Medulla oblongata (tissue), 1 donor: ENCODE measurements at regions not wholly inside any gene's neighbourhood (a gene's known extent, or its start where the extent isn't known, plus 50 kb on each side); places are given as distances from the start of the nearest gene placed in this dataset.
A peak's percentile ranks its signal among the peaks of the same experiment; 100 is the strongest.

Experiments used
- DNase-seq: peaks from one replicate; pipeline ENCODE4 v3.0.0-alpha.2; 2015; ENCODE audit errors: extremely low spot score

DNA sequence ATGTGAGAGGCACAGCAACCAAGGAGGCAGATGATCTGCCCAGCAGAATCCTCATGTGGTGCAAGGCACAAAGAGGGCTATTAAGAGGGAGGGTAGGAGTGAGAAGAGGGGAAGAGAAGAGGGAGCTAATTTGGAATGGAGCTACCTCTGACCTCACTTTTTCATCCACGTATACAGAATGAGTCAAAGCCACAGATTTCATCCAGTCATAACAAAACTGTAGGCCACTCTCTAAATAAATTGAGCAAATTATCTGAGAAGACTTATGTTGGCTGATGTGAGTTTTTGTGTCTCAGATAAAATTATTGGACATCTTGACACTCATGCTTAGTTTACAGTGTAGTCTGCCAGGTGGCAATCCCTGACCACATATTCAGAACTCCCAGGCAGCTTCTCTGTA lies 325.6 kb downstream of the TTLL7 start:
- no peak for DNase-seq

DNA sequence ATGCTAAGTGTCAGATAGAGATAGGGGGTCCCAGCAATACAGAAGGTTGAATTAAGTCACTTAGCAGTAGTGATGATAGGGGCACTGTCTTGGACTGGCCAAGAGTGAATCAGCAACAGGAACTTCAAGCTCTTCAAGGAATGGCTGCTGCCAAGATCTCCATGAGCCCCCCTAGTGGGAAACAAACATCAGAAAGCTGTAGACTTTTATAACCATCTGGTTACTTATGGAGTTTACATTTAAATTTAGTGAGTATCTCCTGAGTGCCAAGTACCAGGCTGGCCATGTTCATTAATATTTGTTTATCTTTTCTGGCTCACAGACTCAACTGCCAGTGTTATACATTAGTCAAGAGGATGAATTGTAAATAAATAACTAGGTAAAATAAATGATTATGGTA lies 327.3 kb downstream of the TTLL7 start:
- no peak for DNase-seq

DNA sequence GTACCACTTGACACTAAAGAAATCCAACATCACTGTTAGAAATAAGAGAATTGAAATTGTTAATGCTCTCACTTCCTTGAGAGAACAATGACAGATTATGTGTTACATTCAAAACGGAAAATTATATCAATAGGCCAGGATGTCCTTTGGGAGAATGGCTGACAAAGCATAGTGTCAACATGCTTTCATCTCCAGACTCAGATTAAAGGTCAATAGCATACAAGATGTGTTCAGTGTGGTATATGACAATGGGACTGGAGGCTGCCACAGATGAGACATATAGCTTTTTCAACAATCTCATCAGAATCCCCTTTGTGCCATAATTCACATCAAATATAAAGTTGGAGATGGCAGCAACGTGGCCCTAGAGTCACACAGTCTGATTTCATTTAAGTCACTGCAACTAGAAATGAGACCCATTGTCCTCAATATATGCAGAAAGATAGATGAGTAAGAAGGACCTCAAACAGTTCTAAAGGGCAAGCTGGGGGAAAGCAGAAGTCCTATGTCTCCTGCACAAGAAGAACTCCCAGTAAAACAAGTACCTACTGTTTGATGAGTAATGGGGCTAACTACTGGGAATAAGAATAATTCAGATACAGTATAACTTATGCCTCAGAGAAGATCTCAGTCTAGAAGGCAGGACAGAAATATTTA lies 327.9 kb downstream of the TTLL7 start:
- no peak for DNase-seq

DNA sequence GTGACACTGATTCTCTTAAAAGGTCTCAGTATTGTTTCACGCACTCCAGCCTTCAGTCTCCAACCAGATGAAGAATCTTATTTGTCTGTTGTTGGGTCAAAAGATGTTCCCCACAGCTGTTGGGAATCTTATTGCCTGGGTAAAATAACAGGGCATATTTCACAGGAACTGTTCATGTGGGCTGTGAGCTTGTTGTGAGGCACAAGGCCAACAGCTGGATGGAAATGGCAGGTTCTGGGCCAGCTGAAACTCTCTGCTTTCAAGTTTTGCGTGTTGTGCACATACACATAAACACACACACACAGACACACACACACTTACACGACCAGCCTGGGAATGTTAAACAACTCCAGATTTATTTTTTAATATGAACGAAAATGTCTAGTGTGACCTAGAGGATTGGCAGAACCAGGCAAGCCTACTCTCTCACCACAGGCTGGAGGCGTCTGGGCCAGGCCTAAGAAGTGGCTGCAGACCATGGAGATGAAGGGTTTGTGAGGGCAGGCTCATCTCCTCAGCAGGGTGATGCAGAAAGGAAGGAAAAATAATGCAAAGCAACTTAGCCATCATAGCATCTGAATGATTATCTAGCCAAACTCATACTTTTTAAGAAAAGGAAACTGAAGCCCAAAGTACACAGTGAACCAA lies 357.0 kb downstream of the TTLL7 start:
- no peak for DNase-seq

DNA sequence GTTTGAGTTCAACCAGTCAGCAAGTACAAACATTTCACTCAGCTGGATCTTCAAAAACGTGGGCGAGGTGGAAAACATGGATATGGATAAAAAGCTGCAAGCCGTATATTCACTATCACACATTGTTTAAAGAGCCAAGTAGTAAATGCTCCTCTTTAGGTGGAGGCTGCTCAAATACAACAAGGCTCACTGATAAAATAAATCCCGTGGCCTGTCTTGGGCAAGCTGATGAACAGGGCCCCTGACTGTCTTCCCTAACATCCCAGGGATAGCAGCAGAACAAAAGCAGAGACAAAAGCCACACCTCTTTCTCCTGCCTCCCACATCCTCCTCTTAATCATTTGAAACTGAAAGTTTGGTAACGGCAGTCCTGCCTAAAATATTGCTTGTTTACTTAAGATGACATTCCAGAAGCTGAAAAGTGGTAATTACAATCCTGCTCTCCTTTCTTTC lies 357.7 kb downstream of the TTLL7 start:
- DNase-seq, result peak; percentile 21

DNA sequence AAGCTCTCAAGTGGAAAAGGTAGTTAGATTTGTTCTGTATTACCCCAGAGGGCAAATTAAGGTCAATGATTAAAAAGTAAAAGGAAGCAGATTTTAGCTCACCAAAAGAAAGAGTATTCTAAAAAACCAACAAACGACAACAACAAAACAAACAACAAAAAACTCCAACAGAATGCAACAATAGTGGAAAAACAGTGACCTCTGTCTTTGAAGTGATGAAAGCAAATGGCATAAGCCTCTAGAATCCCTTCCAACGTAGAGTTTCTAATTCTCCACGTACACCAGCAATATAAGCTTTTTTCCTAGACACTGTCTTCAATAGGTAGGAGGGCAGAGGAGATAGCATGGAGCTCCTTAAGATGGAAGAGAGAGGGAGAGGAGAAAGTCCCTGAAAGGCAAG lies 359.1 kb downstream of the TTLL7 start:
- peak; percentile 20 for DNase-seq

DNA sequence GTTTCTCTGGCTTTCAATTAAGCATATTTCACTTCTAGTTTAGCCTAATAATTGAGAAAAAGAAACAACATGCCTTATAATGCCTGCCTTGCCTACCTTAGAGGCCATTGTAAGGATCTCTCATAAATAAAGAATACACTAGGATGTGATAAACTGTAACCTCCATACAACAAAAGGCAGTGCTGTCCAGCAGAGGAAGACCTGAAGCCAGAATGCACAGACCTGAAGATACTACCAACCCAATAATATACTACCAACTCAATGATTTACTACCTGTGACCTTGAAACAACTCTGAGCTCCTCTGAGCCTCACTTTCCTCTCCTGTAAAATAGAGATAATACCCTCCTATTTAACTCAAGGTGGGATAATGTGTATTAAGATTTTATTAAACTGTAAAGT lies 361.3 kb downstream of the TTLL7 start:
- DNase-seq, result no peak

DNA sequence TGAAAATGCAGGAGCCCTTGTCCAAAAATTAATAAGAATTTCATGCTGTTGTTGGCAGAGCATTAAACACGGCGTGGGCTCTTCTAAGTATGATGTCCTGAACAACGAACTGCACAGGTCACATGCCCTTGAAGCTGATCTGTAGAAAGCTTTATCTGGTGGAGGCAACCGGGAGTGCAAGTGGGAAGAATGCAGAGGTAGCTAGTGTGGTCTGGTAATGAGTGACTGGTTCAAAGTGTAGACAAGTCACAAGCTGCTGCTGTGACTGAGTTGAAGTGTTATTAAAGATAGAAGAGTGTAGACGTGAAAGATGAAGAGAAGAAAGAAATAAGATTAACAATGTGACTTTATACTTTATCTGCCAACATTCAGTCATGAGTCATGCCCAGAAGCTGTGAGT lies 361.9 kb downstream of the TTLL7 start:
- no peak for DNase-seq

DNA sequence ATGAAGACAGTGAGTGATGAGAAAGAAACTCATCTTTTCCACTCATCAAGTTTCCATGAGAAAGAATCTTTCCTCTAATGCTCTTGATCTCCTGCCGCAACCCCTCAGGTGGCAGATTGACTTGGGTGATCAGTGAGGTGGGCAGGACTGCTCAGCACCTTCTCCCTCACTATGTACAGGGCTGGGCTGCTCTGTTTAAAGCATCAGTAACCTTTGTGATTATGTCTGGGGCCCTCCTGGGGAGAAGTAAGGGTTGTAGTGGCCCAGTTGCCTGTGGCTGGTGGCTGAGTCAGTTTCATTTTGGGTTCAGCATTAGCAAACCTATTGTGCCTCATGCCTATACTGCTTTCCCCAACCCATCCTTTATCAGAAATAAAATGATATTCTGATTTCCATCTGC lies 366.0 kb downstream of the TTLL7 start:
- no peak for DNase-seq

DNA sequence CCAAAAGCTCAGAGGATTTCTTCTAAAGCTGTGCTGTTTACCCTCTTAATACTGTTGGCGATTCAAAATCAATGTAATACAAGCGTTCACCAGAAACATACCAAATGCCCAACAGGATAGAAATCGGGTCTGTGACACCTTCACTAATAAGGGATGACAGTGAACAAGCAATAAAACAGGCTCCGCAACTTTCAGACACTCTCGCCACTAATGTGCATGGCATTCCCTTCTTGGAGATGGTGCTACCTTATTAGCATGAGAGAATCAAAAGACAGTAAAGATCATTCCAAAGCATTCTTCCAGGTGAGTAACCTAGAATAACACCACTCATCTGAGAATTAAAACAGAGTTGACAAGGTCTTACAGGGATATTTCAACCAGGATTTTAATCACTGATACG lies 367.1 kb downstream of the TTLL7 start:
- DNase-seq, result no peak

DNA sequence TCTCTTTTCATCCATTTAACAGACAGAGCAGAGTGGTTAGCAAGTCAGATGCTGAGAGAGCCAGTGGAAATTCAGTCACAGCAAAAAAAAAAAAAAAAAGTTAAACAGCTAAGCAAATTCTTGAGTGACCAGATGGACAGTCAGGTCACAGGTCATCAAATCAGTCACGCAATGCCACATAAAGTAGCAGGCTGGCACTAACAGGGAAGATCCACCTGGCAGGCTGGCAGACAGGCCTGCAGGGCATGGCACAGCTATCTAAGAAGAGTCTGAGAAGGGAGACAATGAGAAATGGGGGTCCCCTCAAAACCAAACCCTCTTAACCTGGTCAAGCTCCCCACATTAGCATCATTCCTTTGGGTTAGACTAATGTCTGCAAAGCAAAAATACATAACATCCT lies 371.9 kb downstream of the TTLL7 start:
- no peak for DNase-seq

DNA sequence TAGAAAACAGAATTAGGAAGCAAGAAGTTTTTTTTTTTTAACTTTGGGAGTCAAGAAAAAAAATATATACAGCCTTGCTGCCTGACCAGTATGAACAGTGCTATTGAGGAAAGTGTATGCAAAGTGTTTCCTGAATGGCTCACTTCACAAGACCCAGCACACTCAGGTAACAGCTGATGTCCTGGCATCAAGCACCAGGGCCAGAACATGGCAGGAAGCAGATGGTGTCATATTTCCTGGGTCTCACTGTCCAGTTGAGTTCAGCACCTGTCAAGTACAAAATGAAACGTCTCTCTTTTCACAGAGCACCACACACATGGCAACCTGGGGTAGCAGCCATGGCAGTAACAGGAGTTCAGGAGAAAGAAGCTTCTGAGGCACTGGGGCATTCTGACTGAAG lies 372.3 kb downstream of the TTLL7 start:
- no peak for DNase-seq

DNA sequence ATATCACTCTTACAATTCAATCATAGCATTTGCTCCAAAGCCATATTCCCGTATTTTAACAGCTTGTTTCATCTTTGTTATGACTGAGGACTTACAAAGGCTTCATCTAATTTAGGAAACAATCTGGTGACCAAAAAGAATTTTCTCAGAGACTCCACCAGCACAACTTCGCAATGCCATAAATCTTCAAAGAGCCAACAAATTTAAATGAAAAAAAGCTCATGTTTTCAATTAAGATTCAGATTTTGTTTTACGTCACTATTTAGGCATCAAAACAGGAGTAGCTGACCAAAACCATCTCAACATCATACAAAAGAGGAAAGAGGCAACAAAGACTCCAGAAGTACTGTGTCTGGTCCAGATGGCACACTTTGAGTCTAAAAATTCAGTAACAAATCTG lies 373.3 kb downstream of the TTLL7 start:
- no peak for DNase-seq

DNA sequence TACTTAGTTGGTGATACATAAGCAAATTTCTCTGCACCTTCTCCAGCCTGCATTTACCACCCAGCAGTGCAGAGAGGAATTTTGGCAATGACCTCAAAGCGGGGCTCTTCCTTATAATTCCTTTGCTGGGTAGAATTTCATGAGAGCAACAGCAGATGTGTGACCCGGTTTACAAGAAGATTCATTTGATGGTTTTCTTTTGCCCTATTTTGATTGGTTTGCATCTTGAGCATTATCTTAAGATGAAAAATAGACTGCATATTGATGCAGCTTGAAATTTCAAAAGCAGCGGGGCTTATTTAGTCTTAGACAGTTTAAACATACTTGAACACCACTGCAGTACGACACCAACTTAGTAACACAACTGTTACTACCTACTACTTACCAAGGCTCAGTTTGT lies 378.9 kb downstream of the TTLL7 start:
- DNase-seq, result no peak

DNA sequence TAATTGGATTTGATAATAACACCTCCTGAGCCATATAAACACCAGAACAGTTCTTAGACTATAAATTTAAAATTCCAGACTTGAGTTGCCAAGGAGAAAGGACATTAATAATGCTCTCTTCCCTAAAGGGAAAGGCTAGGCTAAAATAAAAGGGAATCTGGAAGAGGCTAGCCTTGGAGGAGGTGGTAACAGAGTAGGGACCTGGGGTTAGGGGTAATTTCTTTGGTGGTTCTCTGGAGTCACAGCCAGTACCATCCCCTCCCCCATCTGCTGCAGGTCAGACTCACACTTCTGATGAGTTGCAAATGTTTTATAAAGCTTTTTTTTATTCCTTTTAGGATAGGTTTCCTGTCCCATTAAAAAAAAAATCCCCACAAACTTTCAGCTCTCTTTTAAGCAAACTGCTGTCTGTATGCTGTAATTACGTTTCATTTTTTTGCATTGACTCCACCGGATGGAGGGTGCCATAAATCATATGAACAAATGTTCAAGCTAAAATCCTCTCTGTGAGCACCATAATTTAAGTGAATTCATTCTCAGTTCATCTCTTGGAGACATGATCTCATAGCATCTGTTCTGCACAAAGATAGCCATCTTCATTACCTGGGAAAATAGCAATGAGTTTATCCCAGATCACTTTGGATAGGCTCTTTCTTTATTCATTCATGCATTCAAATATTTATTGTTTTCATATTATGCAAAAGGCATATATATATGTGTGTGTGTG lies 379.6 kb downstream of the TTLL7 start:
- DNase-seq, result no peak

DNA sequence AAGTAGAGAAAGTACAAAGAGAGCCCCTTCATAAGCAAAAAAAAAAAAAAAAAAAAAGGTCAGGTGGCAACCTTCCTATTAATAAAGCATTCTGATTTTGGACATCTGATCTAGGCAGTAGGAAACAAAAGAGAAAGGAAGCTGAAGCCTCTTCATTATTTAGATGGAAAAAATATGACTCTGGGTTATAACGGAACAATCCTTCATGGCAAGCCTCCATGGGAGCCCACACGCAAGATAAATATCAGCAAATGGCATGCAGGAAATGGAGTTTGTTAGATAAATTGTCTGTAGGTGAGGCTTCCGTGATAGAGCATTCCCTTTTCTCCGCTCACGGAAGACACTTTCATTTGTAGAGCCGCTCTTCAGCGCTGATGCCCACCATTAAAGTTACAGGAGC lies 381.0 kb downstream of the TTLL7 start:
- no peak for DNase-seq

DNA sequence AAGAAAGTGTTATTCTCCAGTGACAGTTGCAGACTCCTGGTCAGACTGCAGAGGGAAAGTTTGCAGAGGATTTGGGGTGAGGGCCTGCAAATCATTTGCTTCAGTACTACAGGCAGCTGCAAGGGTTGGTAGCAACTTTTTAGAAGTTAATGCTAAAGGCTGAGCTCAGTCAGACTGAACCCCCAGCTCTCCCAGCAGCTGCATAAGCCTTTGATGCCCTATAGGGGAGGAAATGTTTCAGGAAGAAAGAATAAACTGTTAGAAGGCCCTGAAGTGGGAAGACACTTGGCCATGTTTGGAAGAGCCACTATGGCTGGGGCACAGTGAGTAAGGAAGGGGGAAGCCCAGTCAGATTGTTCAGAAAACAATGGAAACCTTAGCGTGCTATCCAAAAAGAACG lies 383.6 kb downstream of the TTLL7 start:
- DNase-seq, result no peak

DNA sequence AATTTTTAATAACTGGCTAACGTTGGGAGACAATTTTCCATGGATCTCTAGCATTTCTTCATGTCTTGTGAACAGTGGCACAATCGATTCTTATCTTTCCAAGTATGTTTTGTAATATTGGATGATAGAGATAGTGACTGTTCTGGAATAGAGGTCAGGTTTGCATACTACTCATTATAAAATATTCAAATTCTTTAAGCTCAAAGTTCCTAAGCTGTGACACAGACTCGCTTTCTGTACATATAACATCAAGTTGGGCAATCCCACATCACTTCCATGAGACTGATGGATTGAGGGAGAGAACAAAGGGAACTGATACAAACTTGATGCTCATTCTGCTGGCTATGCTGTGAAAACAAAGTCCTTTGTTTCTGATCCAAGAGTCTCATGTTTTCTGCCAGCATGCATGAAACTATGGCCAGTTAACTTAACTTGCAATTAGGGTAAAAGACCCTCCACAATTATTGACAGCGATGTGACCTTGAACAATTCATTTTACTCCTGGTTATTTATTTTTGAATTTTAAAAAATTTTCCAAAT lies 392.4 kb downstream of the TTLL7 start:
- peak; percentile 43 for DNase-seq

DNA sequence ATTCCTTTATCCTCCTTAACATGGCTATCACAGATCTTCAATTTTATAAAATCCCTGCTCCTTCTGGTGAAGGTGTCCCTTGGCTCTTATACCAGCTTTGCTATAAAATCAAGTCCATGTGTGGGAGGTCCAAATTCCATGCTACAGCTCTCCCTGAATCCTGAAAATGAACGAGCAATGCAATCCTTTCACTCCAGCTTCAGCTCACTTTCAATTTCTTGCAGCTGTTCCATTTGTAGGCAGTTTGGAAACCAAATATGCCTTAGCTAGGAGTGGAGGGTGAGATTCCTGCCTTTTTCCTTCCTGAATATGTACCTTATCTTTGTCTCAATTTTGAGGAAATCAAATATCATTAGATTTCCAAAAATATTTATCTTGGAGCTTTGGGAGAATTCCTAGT lies 402.6 kb downstream of the TTLL7 start:
- DNase-seq, result no peak

DNA sequence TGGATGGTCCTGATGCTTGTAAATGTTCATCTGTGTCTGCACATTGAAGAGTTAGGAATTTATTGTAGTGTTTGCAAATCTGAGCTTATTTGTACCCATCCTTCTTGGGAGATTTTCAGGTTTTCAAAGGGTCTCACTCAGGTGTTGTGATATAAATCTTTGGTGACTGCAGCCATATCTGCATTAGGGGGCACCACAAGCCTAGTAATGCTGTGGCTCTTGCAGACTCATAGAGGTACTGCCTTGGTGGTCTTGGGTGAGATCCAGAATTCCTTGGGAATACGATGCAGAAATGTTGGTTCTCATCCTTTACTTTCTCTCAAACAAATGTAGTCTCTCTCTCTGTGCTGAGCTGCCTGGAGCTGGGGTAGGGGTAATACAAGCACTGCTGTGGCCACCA lies 405.9 kb downstream of the TTLL7 start:
- DNase-seq, result no peak

DNA sequence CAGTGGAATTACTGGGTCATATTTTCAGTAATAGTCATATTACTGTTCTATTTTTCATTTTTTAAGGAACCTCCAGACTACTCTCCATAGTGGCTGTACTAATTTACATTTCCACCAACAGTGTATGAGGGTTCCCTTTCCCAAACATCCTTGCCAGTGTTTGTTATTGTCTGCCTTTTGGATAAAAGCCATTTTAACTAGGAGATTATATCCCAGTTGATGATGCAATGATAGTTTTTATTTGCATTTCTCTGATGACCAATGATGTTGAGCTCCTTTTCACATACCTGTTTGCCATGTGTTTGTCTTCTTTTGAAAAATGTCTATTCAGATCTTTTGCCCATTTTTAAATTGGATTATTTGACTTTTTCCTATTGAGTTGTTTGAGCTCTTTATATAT lies 410.8 kb downstream of the TTLL7 start:
- DNase-seq, result no peak

DNA sequence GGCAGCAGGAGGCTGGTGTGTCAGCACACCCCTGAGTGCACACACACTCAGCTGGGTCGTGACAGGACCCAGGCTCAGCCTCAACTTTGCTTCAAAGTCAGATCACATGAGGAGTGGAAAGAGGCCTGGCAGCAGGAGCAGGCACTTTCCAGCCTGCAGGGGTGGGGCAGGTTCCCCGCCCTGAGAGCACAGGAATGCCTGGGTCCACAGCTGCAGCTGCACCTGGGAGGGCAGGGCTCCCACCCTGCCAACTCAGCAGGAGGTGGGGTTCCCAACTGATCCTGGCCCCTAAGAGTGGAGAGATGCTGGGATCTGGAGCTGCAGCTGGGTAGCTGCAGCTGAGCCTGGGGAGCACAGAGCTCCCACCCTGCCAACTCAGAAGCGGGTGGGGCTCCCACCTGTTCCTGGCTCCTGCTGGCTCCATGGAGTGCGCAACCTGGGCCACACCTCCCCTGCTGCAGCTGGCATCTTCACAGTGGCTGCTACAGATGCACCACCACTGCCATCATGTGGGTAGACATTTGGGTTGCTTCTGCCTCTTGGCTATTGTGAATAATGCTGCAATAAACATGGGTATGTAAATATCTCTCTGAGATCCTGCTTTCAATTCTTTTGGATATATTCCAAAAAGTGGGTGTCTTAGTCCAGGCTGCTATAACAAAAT lies 415.4 kb downstream of the TTLL7 start:
- peak; percentile 18 for DNase-seq
